PC-9 (cell line): ENCODE measurements at regions not wholly inside any gene's neighbourhood (a gene's known extent, or its start where the extent isn't known, plus 50 kb on each side); places are given as distances from the start of the nearest gene placed in this dataset.

Experiments used
- BruUV-seq: library from RNA; stranded (reverse); fragments of 400-500 nt; replicated peaks from 2 replicates; lab custom pipeline; 2021; lab: Mats Ljungman, UMichigan
- CTCF ChIA-PET: fragments of 300-600 bp; sonication (Branson Sonifier 250); formaldehyde crosslinking; loops from one replicate; lab custom pipeline; 2022; ENCODE audit warnings: antibody characterized with exemption; lab: Charles Lee
- POLR2A ChIA-PET: fragments of 300-600 bp; sonication (Branson Sonifier 250); formaldehyde crosslinking; loops from one replicate; lab custom pipeline; 2022; ENCODE audit warnings: antibody characterized with exemption; ENCODE audit not compliant: unreplicated experiment; lab: Charles Lee
- DNase-seq, 2 experiments: peaks; one replicate each; pipeline versions ENCODE4 v3.0.0 to v3.0.0-alpha.2; 2015 to 2022; ENCODE audit warnings: mixed read lengths in 1 of 2
- H2AFZ ChIP-seq: fragments of 200-600 bp; sonication (generic); 2 replicates; pipeline ENCODE4 v1.8.1; 2017; ENCODE audit warnings: antibody characterized with exemption
- H3F3A ChIP-seq: fragments of 200-600 bp; sonication (generic); 2 replicates; pipeline ENCODE4 v1.8.1; 2017; ENCODE audit warnings: antibody characterized with exemption, mild to moderate bottlenecking, low read depth; ENCODE audit not compliant: insufficient read depth
- H3K27ac ChIP-seq: fragments of 200-600 bp; sonication (generic); 2 replicates; pipeline ENCODE4 v1.6.1; 2016; ENCODE audit warnings: mixed run types
- H3K27me3 ChIP-seq: fragments of 200-600 bp; sonication (generic); 2 replicates; pipeline ENCODE4 v1.6.1; 2016; ENCODE audit warnings: low read depth, mixed run types; ENCODE audit not compliant: insufficient read depth
- H3K36me3 ChIP-seq: fragments of 200-600 bp; sonication (generic); 2 replicates; pipeline ENCODE4 v1.6.1; 2016; ENCODE audit warnings: low read depth, mixed run types
- H3K4me1 ChIP-seq: fragments of 200-600 bp; sonication (generic); replicated peaks from 2 replicates; pipeline ENCODE4 v1.6.1; 2016; ENCODE audit warnings: mixed run types; ENCODE audit not compliant: insufficient read depth
- H3K4me2 ChIP-seq: fragments of 200-600 bp; sonication (generic); 2 replicates; pipeline ENCODE4 v1.6.1; 2017; ENCODE audit warnings: mixed run types
- H3K4me3 ChIP-seq: fragments of 200-600 bp; sonication (generic); 2 replicates; pipeline ENCODE4 v1.6.1; 2016; ENCODE audit warnings: mixed run types
- H3K79me2 ChIP-seq: fragments of 200-600 bp; sonication (generic); 2 replicates; pipeline ENCODE4 v1.6.1; 2017; ENCODE audit warnings: low read depth, mixed run types
- H3K9me2 ChIP-seq: fragments of 200-600 bp; sonication (generic); 2 replicates; pipeline ENCODE4 v1.8.1; 2017; ENCODE audit warnings: mild to moderate bottlenecking; ENCODE audit not compliant: insufficient read depth
- H3K9me3 ChIP-seq: fragments of 200-600 bp; sonication (generic); 2 replicates; pipeline ENCODE4 v1.8.1; 2016; ENCODE audit warnings: low read depth; ENCODE audit not compliant: insufficient read depth
- H4K20me1 ChIP-seq: fragments of 200-600 bp; sonication (generic); 2 replicates; pipeline ENCODE4 v1.8.1; 2017; ENCODE audit not compliant: insufficient read depth
- CTCF ChIP-seq: fragments of 200-600 bp; sonication (generic); conservative IDR thresholded peaks from 2 replicates; pipeline ENCODE4 v1.6.1; 2017; ENCODE audit warnings: mixed run types, antibody characterized with exemption, mild to moderate bottlenecking, moderate library complexity
- EZH2 ChIP-seq: fragments of 200-600 bp; sonication (generic); IDR thresholded peaks from 2 replicates; pipeline ENCODE4 v1.8.0; 2017; ENCODE audit warnings: antibody characterized with exemption, low read depth
- intact Hi-C: fragments of 100-400 bp; cut with micrococcal nuclease; formaldehyde crosslinking; loops from one replicate; pipeline ENCODE4 v1.10.0; 2022; ENCODE audit not compliant: unreplicated experiment

- Histone ChIP-seq H4K20me1 (no peaks in the 10 kb centered on the region; the same call in 1 of the 2 replicates), H3K9me2 (no peaks in the 10 kb centered on the region), H3K9me3 (no peaks in the 10 kb centered on the region), H3K27me3 (peaks cover 65% of the 10 kb centered on the region), H3K4me1 (no peaks in the 10 kb centered on the region), H3K4me3 (no peak overlapping the region), H3K36me3 (no peaks in the 10 kb centered on the region), H3K27ac (no peak overlapping the region), H3K79me2 (no peaks in the 10 kb centered on the region), H3K4me2 (no peak overlapping the region), H3F3A (no peaks in the 10 kb centered on the region), H2AFZ (no peak overlapping the region)
- BruUV-seq = no TSS peak
- intact Hi-C loops = no loop called here
- POLR2A ChIA-PET = no interaction called here
- TF ChIP-seq CTCF (no peak), EZH2 (no peak)
- no peak for DNase-seq
- CTCF ChIA-PET = no interaction called here
Measured at GRCh38 chr11:116263770-116264169, 509.0 kb downstream of the BUD13 start.

- Histone ChIP-seq H2AFZ (no peak overlapping the region), H3K36me3 (no peaks in the 10 kb centered on the region), H3F3A (no peaks in the 10 kb centered on the region), H3K9me3 (no peaks in the 10 kb centered on the region), H3K79me2 (no peaks in the 10 kb centered on the region), H3K9me2 (no peaks in the 10 kb centered on the region), H3K4me1 (no peaks in the 10 kb centered on the region), H3K4me3 (no peak overlapping the region), H3K4me2 (no peak overlapping the region), H3K27me3 (peaks cover 72% of the 10 kb centered on the region), H4K20me1 (no peaks in the 10 kb centered on the region; the same call in 1 of the 2 replicates), H3K27ac (no peak overlapping the region)
- BruUV-seq = no TSS peak
- ChIA-PET CTCF (no interaction called here), POLR2A (no interaction called here)
- no peak for TF ChIP-seq EZH2
- no peak for DNase-seq
- intact Hi-C loops = no loop called here
Measured at GRCh38 chr11:116263019-116263418, 509.8 kb downstream of the BUD13 start.

DNA sequence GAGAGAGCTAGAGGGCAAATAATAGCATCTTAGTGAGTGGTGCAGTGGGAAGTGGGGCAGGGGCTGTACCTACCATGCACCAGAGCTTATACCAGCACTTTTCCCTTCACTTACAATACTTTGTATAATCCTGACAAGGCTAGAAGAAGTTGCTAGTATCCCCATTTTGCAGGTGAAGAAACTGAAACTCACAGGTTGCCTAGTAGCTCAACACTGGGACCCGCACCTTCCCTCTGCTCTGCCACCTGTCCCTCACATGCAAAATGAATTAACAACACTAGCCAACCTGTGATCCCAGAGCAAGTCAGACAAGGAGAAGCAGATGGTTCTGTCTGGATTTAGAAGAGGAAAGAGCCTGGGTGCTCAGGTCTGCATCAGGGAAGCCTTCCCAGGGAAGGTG lies 510.4 kb downstream of the BUD13 start:
- Histone ChIP-seq H3K79me2 (no peaks in the 10 kb centered on the region), H3K4me3 (no peak overlapping the region), H3K27ac (no peak overlapping the region), H3K9me3 (no peaks in the 10 kb centered on the region), H3K36me3 (no peaks in the 10 kb centered on the region), H3K4me1 (no peaks in the 10 kb centered on the region), H4K20me1 (no peaks in the 10 kb centered on the region; the same call in 1 of the 2 replicates), H3K4me2 (no peak overlapping the region), H2AFZ (no peak overlapping the region), H3K27me3 (peaks cover 79% of the 10 kb centered on the region), H3F3A (no peaks in the 10 kb centered on the region), H3K9me2 (no peaks in the 10 kb centered on the region)
- POLR2A ChIA-PET = no interaction called here
- no peak for TF ChIP-seq EZH2
- TF ChIP-seq CTCF = no peak
- CTCF ChIA-PET = no interaction called here
- intact Hi-C loops = no loop called here
- no peak for DNase-seq
- BruUV-seq = no TSS peak

DNA sequence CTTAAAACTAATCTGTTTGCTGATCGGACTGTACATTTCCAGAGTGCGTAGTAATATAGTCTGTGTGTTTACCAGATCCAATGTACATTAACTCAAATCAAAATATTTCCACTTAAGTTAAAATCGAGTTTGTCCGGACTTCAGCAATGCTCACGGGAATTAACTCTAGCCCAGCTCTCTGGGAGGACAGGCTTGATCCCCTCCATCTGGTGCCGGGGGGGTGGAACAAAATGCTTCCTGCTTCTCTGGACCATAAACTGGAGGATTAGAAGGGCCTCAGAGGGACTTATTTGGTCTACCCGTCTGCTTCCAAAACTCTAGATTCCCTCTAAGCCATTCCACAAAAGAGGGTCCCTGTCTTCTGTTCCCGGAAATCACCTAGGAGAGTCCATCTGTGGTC lies 511.2 kb downstream of the BUD13 start:
- no TSS peak for BruUV-seq
- DNase-seq = no peak
- Histone ChIP-seq H3K79me2 (no peaks in the 10 kb centered on the region), H3K4me2 (no peak overlapping the region), H3K27ac (no peak overlapping the region), H3K9me2 (no peaks in the 10 kb centered on the region), H3K4me3 (no peak overlapping the region), H3F3A (no peaks in the 10 kb centered on the region), H4K20me1 (no peaks in the 10 kb centered on the region; the same call in 1 of the 2 replicates), H3K27me3 (peaks cover 85% of the 10 kb centered on the region), H2AFZ (no peak overlapping the region), H3K4me1 (no peaks in the 10 kb centered on the region), H3K36me3 (no peaks in the 10 kb centered on the region), H3K9me3 (no peaks in the 10 kb centered on the region)
- intact Hi-C loops = no loop called here
- TF ChIP-seq CTCF (no peak), EZH2 (no peak)
- CTCF ChIA-PET = no interaction called here
- POLR2A ChIA-PET = no interaction called here
